ENCODE measurements at regions not wholly inside any gene's neighbourhood (a gene's known extent, or its start where the extent isn't known, plus 50 kb on each side); places are given as distances from the start of the nearest gene placed in this dataset.
A peak's percentile ranks its signal among the peaks of the same experiment; 100 is the strongest.

- TF ChIP-seq POLR2A (IDR thresholded peaks at IDR 0.05; ENCODE audit: low read depth, low read length): no peak
- no peak for FAIRE-seq
- no peak for DNase-seq (ENCODE audit: insufficient read length, low spot score)
Observed at GRCh38 chr7:41037691-41038090, 665.2 kb downstream of the INHBA start.

- no peak for TF ChIP-seq POLR2A (IDR thresholded peaks at IDR 0.05; ENCODE audit: low read depth, low read length)
- DNase-seq (ENCODE audit: insufficient read length, low spot score): no peak
- no peak for FAIRE-seq
Observed at GRCh38 chr7:41035794-41036193, 667.1 kb downstream of the INHBA start.

DNA sequence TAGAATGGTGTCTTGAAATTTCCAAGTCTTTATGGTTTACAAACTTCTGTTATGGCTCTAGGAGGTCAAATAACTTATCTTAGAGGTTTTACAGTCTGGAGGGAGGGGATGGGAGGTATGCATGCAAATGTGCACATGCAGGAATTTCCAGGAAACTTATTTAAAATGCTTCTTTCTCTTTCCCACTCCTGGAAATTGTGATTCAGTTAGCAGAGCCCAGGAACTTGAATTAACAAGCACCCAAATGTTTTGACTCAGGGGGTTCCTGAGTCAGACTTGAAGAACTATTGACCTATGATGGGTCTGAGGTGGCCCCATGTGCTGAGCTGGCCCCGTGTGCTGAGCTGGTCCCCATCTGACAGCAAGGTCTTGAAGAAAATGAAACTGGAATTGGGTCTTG is 669.4 kb downstream of the INHBA start:
- FAIRE-seq (no peak), DNase-seq (ENCODE audit: insufficient read length, low spot score) (no peak)
- no peak for TF ChIP-seq POLR2A (IDR thresholded peaks at IDR 0.05; ENCODE audit: low read depth, low read length)

- no peak for DNase-seq (ENCODE audit: insufficient read length, low spot score)
- TF ChIP-seq POLR2A (IDR thresholded peaks at IDR 0.05; ENCODE audit: low read depth, low read length): no peak
- no peak for FAIRE-seq
Observed at GRCh38 chr7:41030673-41031072, 672.2 kb downstream of the INHBA start.

DNA sequence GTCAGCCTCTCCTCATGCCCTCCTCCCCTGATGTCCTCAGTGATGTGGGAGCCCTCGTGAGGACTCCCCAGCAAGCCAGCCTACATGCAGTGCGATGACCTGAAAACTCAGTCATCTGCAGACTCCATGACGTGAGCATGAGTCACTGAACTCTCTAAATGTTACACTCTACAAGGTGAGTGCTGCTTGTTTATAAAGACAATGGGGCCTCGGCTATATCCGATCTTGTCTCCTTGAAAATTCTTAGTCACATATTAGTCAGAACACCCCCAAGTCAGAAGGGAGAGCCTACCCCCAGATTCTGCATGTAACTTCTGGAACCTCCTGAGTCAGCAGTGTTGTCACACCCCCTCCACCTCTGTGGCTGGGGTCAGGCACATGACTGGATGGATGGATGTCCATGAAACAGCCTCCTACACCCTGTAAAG is 673.8 kb downstream of the INHBA start:
- FAIRE-seq (peak; percentile 93), DNase-seq (ENCODE audit: insufficient read length, low spot score) (peak; percentile 80)
- TF ChIP-seq POLR2A (IDR thresholded peaks at IDR 0.05; ENCODE audit: low read depth, low read length): no peak

DNA sequence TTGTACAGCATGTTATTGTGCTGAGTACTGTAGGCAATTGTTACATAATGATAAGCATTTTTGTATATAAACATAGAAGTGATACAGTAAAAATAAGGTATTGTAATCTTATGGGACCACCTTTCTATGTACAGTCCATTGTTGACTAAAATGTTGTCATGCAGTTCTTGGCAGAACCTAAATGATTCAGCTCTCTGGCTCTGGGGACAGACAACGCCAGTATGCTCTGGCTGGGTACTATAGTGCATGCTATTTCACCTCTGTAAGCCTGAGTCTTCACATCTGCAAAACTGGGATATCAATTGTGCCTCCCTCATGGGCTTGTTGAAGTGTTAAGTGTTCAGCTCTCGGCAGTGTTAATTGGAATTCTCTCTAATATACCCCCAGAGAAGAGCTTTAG is 674.3 kb downstream of the INHBA start:
- no peak for TF ChIP-seq POLR2A (IDR thresholded peaks at IDR 0.05; ENCODE audit: low read depth, low read length)
- DNase-seq (ENCODE audit: insufficient read length, low spot score) (no peak), FAIRE-seq (no peak)

- FAIRE-seq (peak; percentile 88), DNase-seq (ENCODE audit: insufficient read length, low spot score) (peak; percentile 75)
- TF ChIP-seq POLR2A (IDR thresholded peaks at IDR 0.05; ENCODE audit: low read depth, low read length): no peak
Observed at GRCh38 chr7:41027428-41028115, 675.3 kb downstream of the INHBA start.

DNA sequence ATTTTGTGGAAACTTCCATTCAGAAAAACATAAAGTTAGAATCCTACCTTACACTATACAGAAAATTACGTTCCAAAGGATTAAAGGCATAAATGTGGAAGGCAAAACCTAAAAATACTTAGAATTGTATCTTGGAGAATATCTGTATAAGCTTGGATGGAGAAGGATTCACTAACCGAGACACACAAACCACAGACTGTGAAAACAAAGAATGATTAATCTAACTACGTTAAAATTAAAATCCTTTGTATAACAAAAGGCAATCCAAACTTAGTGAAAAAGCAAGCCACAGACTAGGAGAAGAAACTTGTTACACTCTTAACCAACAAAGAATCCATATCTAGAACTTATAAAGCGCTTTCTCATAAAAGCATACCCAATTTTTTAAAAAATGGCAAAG is 678.8 kb downstream of the INHBA start:
- no peak for DNase-seq (ENCODE audit: insufficient read length, low spot score)
- TF ChIP-seq POLR2A (IDR thresholded peaks at IDR 0.05; ENCODE audit: low read depth, low read length): no peak
- FAIRE-seq: no peak

DNA sequence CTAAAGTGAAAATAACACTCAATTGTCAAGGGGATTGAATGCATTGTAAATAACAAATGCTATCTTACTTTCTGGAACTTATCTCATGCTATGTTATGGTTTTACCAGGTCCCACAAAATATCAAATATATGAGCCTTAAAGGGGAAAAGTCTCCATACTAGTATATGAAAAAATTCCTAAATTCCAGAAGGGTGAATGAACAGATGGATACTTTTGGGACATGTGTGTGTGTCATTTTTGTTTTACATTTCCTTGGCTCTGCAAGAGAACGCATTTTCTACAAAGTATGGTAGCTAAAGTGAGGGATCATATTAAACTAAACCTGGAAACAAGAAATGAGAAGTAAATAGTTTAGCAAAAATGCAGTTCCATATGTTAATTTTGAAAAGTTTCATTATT is 682.8 kb downstream of the INHBA start:
- FAIRE-seq: no peak
- DNase-seq (ENCODE audit: insufficient read length, low spot score): no peak
- TF ChIP-seq POLR2A (IDR thresholded peaks at IDR 0.05; ENCODE audit: low read depth, low read length): no peak

- DNase-seq (ENCODE audit: insufficient read length, low spot score): no peak
- no peak for FAIRE-seq
- no peak for TF ChIP-seq POLR2A (IDR thresholded peaks at IDR 0.05; ENCODE audit: low read depth, low read length)
Observed at GRCh38 chr7:41013117-41013516, 689.8 kb downstream of the INHBA start.

DNA sequence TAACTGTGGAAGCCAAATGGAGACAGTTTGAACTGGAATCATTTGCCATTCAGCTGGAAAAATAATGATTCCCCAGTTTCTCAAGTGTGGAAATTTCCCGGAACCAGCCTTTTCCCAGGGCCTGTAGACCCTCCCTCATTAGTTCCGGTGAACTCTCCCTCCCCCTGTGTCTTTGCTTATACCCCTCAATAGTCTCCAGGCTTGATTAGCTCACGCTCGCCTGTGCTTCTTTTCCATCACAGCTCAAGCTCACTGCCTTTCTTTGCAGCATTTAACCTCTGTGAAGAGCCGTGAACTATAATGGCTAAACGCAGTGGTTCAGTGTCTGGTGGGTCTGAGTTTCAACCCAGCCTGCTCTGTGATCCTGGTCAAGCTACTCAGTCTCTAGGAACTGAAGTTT is 690.8 kb downstream of the INHBA start:
- DNase-seq (ENCODE audit: insufficient read length, low spot score) (no peak), FAIRE-seq (no peak)
- TF ChIP-seq POLR2A (IDR thresholded peaks at IDR 0.05; ENCODE audit: low read depth, low read length): no peak

DNA sequence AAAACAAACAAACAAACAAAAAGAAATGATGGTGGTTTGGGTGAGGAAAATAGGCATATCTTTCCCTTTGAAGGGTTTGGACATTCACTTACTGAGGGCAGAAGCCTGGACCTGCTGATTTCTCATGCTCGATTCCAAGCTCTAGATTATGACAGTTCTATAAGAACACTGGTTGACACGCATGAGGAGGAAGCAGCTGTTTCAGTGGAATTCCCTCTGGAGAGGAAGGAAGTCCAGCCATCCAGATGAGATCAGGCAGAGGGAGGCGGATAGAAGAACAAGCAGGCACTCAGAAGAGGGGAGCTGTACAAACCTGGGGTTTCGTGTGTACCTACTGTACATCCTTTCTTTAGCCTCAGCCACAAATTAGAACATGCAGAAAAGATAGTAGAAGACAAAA is 691.9 kb downstream of the INHBA start:
- no peak for FAIRE-seq
- TF ChIP-seq POLR2A (IDR thresholded peaks at IDR 0.05; ENCODE audit: low read depth, low read length): no peak
- DNase-seq (ENCODE audit: insufficient read length, low spot score): no peak

- FAIRE-seq (no peak), DNase-seq (ENCODE audit: insufficient read length, low spot score) (no peak)
- no peak for TF ChIP-seq POLR2A (IDR thresholded peaks at IDR 0.05; ENCODE audit: low read depth, low read length)
Observed at GRCh38 chr7:41010418-41010817, 692.5 kb downstream of the INHBA start.

DNA sequence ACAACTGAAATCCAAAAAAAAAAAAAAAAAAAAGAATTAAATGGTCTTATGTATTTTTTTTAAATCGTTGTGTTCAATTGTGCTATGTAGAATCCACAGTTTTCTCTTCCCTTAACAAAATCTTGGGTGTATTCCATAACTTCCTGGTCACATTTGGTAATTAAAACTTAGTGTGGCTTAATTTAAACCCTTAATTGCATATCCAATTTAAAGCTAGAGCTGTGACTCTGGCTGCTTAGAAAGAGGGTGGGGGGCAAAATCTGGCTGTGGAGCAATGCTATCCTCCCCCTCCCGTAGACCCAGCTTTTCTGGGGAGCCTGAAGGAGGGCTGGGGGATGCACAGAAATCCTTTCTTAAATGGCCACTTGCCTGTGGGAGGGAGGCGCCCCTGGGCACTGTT is 695.1 kb downstream of the INHBA start:
- TF ChIP-seq POLR2A (IDR thresholded peaks at IDR 0.05; ENCODE audit: low read depth, low read length): no peak
- FAIRE-seq (no peak), DNase-seq (ENCODE audit: insufficient read length, low spot score) (no peak)

- FAIRE-seq (no peak), DNase-seq (ENCODE audit: insufficient read length, low spot score) (no peak)
- no peak for TF ChIP-seq POLR2A (IDR thresholded peaks at IDR 0.05; ENCODE audit: low read depth, low read length)
Observed at GRCh38 chr7:41007351-41007751, 695.5 kb downstream of the INHBA start.

Data from H54 (cell line).